ENCODE measurements at regions not wholly inside any gene's neighbourhood (a gene's known extent, or its start where the extent isn't known, plus 50 kb on each side); places are given as distances from the start of the nearest gene placed in this dataset.
A peak's percentile ranks its signal among the peaks of the same experiment; 100 is the strongest.
"Not testable (repeated sequence)": the region's sequence is repeated elsewhere in the genome, so short reads cannot be mapped to it uniquely, and the experiment has no call there.

GRCh38 chr6:26264547-26264946, 100.5 kb upstream of the BTN3A2 start:
- no peak for DNase-seq (ENCODE audit: low read depth)

- DNase-seq (ENCODE audit: low read depth): no peak
Measured at GRCh38 chr6:26267083-26267589, 97.9 kb upstream of the BTN3A2 start.

DNA sequence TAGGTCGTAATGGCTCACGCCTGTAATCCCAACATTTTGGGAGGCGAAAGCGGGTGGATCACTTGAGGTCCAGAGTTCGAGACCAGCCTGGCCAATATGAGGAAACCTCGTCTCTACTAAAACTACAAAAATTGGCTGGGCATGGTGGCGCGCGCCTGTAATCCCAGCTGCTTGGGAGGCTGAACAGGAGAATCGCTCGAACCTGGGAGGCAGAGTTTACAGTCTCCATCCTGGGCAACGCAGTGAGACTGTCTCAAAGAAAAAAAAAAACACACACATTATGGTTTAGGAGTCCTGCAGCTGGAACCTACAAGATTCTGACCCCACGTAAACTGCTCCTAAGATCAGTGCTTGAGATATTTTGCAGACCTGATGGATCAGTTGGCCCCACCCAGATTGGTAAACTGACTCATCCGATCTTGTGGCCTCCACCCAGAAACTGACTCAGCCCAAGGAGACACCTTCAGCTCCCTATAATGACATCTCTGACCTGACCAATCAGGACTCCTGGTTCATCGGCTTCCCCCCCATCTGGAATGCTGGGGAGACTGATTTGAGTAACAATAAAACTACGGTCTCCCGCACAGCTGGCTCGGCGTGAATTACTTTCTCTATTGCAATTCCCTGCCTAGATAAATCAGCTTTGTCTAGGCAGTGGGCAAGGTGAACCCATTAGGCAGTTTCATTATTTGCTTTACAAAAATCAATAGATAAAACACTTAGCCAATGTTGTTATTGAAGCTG, 96.2 kb upstream of the BTN3A2 start:
- peak; percentile 26 for DNase-seq (ENCODE audit: low read depth)

DNA sequence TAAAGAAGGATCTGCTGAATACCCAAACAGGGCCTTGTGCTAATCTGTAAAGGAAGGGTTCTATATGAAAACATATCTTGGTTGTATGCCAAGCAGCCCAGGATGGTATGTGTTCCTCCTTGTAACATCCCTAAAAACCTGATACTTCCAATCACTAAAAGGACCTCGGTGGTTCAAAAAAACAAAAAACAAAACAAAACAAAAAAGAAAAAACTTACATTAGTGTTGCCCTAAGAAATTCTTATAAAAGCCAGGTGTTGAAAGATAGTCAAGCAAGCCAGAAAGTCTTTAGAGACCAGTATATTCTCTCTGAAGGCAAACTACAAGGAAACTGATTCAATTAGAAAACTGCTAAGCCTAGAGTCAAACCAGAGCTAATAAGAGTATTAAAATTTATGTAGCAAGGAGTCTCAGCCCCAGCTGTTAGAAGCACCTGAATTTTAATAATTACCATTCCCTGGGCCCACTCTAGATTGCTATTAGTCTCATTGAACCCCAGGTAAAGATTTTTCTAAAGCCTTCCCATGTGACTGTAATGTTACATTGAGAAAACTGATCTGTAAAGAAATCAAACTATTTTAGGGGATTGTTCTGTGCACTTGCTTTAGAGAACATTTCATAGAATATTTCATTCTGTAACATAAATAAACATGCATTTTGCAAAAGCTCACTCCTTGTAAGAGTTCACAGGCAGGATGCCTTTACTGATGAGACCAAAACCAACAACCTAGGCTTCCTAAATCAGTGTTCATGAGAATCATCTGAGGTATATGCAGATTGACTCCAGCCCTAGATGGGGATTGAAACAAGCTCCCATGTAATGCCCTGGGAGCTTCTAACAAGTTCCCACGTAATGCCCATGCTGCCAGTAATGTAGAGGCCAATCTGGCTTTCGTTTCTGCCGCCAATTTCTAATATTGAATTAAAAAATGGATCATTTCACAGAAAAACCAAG, 95.2 kb upstream of the BTN3A2 start:
- DNase-seq (ENCODE audit: low read depth): no peak

DNA sequence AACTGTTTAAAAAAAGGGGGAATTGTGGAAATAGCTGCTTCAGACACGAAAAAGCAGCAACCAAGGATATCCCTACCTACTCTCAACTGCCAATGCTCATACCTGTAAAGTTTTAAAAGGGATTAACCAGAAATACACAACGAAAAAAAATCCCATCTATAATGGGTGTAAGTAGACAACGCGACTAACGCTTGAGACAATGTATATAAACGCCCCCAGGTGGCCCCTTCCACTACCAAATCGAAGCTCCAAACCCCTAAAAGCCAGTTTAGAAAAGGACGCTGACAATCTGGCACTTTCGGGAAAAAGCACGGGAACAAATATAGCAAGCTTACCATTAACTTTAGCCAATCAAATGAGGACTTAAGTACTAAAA, 94.5 kb upstream of the BTN3A2 start:
- no peak for DNase-seq (ENCODE audit: low read depth)

DNA sequence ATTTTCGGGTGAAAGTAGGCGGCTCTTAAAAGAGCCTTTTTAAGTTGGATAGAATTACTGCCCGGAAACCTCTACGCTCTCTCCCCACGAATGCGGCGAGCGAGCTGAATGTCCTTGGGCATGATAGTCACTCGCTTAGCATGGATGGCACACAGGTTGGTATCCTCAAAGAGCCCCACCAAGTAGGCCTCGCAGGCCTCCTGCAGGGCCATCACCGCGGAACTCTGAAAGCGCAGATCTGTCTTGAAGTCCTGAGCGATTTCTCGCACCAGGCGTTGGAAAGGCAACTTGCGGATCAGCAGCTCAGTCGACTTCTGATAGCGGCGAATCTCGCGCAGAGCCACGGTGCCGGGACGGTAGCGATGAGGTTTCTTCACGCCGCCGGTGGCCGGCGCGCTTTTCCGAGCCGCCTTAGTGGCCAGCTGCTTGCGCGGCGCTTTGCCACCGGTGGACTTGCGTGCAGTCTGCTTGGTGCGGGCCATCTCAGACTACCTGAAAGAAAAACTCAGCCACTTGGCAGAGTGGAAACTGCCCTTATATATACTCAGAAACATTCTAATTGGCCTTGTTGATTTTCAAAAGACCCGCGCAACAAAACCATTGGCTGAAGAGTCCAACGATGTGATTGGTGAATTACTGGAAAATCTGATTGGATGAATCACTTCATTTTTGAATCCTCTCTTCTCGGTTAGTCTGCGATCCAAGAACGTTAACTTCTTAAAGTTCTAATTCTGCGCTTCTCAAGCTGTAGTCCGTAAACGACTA, 93.9 kb upstream of the BTN3A2 start:
- peak; percentile 64 for DNase-seq (ENCODE audit: low read depth)

GRCh38 chr6:26271668-26272024, 93.4 kb upstream of the BTN3A2 start:
- no peak for DNase-seq (ENCODE audit: low read depth)

GRCh38 chr6:26272171-26272637, 92.8 kb upstream of the BTN3A2 start:
- peak; percentile 53 for DNase-seq (ENCODE audit: low read depth)

DNA sequence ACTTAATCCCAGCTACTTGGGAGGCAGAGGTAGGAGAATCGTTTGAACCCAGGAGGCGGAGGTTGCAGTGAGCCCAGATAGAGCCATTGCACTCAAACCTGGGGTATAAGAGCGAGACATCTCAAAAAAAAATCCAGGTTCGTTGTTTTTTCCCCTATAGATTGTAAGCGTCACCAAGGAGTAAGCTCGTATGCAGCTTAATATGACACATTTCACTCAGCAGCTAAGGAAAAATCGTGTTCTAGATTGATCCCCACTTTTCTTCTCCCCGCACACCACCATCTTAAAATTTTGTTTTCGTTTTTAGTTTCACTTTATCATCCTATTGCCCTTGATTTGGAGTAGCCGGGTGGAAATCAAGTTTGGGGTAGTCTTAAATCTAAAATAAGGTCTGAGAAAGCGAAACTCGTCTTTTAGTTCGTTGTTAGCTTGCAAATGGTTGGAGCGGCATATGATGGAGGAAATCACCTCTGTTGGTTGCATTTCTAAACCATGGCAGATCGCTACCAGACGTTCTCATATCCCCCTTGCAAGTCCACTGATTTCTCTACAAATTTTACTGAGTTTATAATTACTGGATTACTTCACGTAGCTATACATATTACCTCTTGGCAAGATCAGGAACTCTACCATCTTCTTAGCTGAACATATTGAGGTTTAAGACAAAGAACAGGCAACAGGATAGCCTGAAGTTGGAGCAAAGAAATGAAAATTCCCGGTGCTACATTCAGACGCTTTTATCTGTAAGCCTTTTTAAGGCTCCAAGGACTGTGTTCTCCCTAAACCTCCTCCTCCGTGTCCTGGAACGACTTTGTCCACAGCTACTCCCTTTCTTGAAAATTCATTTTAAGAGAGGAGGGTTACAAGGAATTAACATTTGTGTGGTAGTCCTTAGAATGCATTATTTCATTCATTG, 91.1 kb upstream of the BTN3A2 start:
- no peak for DNase-seq (ENCODE audit: low read depth)

- no peak for DNase-seq (ENCODE audit: low read depth)
Measured at GRCh38 chr6:26275663-26276062, 89.3 kb upstream of the BTN3A2 start.

- DNase-seq (ENCODE audit: low read depth): no peak
Measured at GRCh38 chr6:26276841-26277648, 88.0 kb upstream of the BTN3A2 start.

DNA sequence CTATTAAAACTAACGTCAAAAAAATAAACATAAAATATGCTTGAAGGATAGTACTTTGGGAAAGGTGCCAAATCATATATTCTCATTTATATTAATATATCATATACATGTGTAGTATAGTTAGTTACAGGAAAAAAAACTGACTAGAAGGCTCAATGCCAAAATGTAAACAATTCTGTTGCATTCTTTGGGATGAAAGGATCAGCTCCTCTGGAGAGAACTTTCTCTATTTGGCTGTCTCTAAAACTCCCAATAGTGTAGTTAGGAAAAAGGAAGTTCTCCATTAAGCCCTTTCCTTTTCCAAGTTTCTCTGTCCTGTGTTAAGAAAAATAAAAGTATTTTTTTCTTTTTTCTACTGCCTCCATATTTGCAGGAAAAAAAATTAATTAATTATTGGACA, 86.5 kb upstream of the BTN3A2 start:
- DNase-seq (ENCODE audit: low read depth): no peak

DNA sequence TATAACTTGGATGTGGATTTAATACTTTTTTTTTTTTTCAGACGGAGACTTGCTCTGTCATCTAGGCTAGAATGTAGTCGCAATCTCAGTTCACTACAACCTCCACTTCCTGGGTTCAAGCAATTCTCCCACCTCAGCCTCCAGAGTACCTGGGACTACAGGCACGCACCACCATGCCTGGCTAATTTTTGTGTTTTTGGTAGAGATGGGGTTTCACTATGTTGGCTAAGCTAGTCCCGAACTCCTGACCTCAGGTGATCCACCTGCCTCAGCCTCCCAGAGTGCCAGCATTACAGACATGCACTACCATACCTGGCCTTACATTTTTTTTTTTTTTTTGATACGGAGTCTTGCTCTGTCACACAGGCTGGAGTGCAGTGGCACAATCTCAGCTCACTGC, 85.6 kb upstream of the BTN3A2 start:
- not testable (repeated sequence) for DNase-seq (ENCODE audit: low read depth)

GRCh38 chr6:26280407-26280806, 84.6 kb upstream of the BTN3A2 start:
- no peak for DNase-seq (ENCODE audit: low read depth)

DNA sequence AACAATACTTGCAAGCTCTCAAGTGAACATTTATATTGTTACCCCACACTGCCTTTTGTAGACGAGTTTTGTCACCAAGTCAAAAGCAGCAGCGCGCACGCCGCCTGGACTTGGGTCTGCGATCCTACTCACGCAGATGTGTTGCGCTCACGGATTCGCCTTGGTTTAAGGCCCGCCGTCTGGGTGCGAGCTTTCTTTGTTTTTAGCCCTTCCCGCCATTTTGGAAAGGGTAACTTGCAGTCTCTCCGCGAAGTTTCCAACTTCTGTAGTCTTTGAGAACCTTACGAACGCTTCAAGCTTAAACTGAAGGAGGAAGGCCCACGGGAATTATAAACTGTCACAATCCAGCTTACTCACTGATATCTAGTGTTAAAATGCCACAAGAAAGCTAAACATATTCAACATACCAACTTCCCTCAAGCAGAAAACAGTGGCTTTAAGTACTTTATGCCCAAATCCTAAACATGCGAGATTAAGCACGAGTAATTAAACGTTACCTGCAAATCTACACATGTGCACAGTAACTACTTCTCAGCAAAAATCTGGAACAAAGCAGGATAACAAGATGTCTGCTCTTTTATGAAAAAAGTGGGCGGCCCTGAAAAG, 80.4 kb upstream of the BTN3A2 start:
- DNase-seq (ENCODE audit: low read depth): no peak

GRCh38 chr6:26285143-26286134, 79.6 kb upstream of the BTN3A2 start:
- peak; percentile 88 for DNase-seq (ENCODE audit: low read depth)

GRCh38 chr6:26286168-26286877, 78.7 kb upstream of the BTN3A2 start:
- peak; percentile 60 for DNase-seq (ENCODE audit: low read depth)

DNA sequence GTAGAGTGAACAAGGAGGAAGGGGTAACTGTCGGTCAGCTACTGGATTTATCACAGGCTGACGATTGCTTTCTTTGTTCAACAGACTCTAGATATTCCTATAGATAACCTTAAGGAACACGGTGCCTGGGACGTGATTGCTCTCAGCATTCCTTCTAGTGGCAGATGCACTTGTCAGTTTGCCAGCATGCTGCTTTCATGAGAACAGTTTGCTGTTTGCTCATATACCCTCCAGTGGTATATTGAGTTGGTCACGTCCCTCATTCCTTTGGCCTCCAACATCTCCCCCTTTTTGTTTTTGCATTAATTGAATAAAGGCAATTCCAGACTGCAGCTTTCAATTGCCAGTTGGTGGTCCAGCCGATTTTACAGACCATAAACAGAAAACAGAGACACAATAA, 76.8 kb upstream of the BTN3A2 start:
- no peak for DNase-seq (ENCODE audit: low read depth)

Measured in activated T-cell treated with anti-CD3 and anti-CD28 coated beads for 48 hours (primary cell).